ENCODE measurements at regions not wholly inside any gene's neighbourhood (a gene's known extent, or its start where the extent isn't known, plus 50 kb on each side); places are given as distances from the start of the nearest gene placed in this dataset.

GRCh38 chr15:93420050-93420452, 331.0 kb upstream of the RGMA start (continued):
- TF ChIP-seq, protein P1, sequence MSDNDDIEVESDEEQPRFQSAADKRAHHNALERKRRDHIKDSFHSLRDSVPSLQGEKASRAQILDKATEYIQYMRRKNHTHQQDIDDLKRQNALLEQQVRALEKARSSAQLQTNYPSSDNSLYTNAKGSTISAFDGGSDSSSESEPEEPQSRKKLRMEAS (IDR thresholded peaks at IDR 0.05; ENCODE audit: low read depth), result no peak
- TF ChIP-seq MEF2A (IDR thresholded peaks at IDR 0.05; ENCODE audit: borderline replicate concordance, low read depth) (no peak), SMC3 (IDR thresholded peaks at IDR 0.05; ENCODE audit: low read depth, low read length) (no peak), IRF3 (IDR thresholded peaks at IDR 0.05; ENCODE audit: low read depth, low read length) (no peak), FOXM1 (IDR thresholded peaks at IDR 0.05; ENCODE audit: low read depth) (no peak), YY1 (IDR thresholded peaks at IDR 0.05; ENCODE audit: low read depth) (no peak)

- no peak overlapping the region for H3K27ac ChIP-seq (ENCODE audit: low read depth in 2 of 2, low read length in 1 of 2)
- 24% methylated on average over 6 of the region's 6 CpGs for WGBS (ENCODE audit: low lambda C conversion rate)
- H3K27me3 ChIP-seq (ENCODE audit: insufficient read depth), result no peaks in the 10 kb centered on the region
- H3K36me3 ChIP-seq (replicated peaks in 1 of 2; ENCODE audit: control insufficient read depth in 1 of 2, insufficient read depth in 2 of 2, low read length in 1 of 2), result no peaks in the 10 kb centered on the region
- no peaks in the 10 kb centered on the region for H3K4me1 ChIP-seq (ENCODE audit: control insufficient read depth in 1 of 2, insufficient read depth in 2 of 2, low read depth in 1 of 2, low read length in 1 of 2)
- POLR2A ChIA-PET, result no interaction called here
- H3K9me2 ChIP-seq, result no peaks in the 10 kb centered on the region
- H3K4me2 ChIP-seq, result no peak overlapping the region
- no peak overlapping the region for H3K4me3 ChIP-seq (ENCODE audit: low read depth in 2 of 2, low read length in 1 of 2)
- no peak overlapping the region for H3K9ac ChIP-seq
- no peak for DNase-seq
- CTCF ChIA-PET, result no interaction called here
- no peaks in the 10 kb centered on the region for H3F3A ChIP-seq (replicated peaks; ENCODE audit: insufficient read depth)
- H3K9me3 ChIP-seq, result no peaks in the 10 kb centered on the region
- no peaks in the 10 kb centered on the region for H4K20me1 ChIP-seq (ENCODE audit: insufficient read depth)
- H2AFZ ChIP-seq (ENCODE audit: low read depth), result no peak overlapping the region
- no peak for TF ChIP-seq REST (IDR thresholded peaks at IDR 0.05; ENCODE audit: low read depth, low read length)
- no peaks in the 10 kb centered on the region for H3K79me2 ChIP-seq (ENCODE audit: insufficient read depth)
Measured at GRCh38 chr15:93418566-93418965, 329.6 kb upstream of the RGMA start.

DNA sequence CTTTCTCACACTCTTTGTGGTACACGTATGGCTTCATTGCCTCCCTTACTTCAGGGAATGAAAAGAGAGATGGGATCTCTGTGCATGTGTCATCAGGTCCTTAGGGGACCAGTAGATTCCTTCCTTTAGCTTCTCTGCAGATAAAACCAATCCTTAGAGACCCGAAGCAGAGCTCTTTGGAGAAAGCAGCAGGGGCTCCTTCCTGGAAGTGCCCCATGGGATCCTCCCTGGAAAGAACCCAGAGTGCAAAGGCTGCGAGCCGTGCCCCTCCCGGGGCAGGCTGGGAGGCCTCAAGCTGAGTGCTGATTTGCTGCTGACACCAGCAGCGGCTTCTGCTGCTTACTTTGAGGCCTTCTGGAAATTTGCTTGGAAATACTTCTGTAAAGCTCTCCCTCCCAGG, 328.6 kb upstream of the RGMA start:
- H3K36me3 ChIP-seq (replicated peaks in 1 of 2; ENCODE audit: control insufficient read depth in 1 of 2, insufficient read depth in 2 of 2, low read length in 1 of 2), result no peaks in the 10 kb centered on the region
- H3K27me3 ChIP-seq (ENCODE audit: insufficient read depth), result no peaks in the 10 kb centered on the region
- 19% methylated on average over 3 of the region's 6 CpGs for WGBS (ENCODE audit: low lambda C conversion rate)
- POLR2A ChIA-PET, result interaction anchor here (0.6 kb wide), 1 partner anchor 84 kb away, joined by 3 read pairs; no protein-coding TSS in a partner anchor
- H3K4me2 ChIP-seq, result no peak overlapping the region
- no peak overlapping the region for H2AFZ ChIP-seq (ENCODE audit: low read depth)
- CTCF ChIA-PET, result interaction anchor here (0.7 kb wide), 1 partner anchor 11 kb away, joined by 3 read pairs; no protein-coding TSS in a partner anchor
- H3K9ac ChIP-seq, result no peak overlapping the region
- H3K27ac ChIP-seq (ENCODE audit: low read depth in 2 of 2, low read length in 1 of 2), result no peak overlapping the region
- no peaks in the 10 kb centered on the region for H3K9me2 ChIP-seq
- H3K4me1 ChIP-seq (ENCODE audit: control insufficient read depth in 1 of 2, insufficient read depth in 2 of 2, low read depth in 1 of 2, low read length in 1 of 2), result no peaks in the 10 kb centered on the region
- no peaks in the 10 kb centered on the region for H4K20me1 ChIP-seq (ENCODE audit: insufficient read depth)
- no peak for DNase-seq
- H3K79me2 ChIP-seq (ENCODE audit: insufficient read depth), result no peaks in the 10 kb centered on the region
- no peaks in the 10 kb centered on the region for H3K9me3 ChIP-seq
- H3F3A ChIP-seq (replicated peaks; ENCODE audit: insufficient read depth), result no peaks in the 10 kb centered on the region
- TF ChIP-seq CHD2 (IDR thresholded peaks at IDR 0.05; ENCODE audit: low read length, partially characterized antibody) (no peak), RXRA (IDR thresholded peaks at IDR 0.05; ENCODE audit: borderline replicate concordance, low read depth) (no peak), JUND (IDR thresholded peaks at IDR 0.05) (no peak), GATA2 (CRISPR knock-in tag; IDR thresholded peaks at IDR 0.05) (no peak), EZH2phosphoT487 (IDR thresholded peaks at IDR 0.05; ENCODE audit: borderline replicate concordance, low read depth) (no peak), NFIC (IDR thresholded peaks at IDR 0.05; ENCODE audit: borderline replicate concordance) (no peak), MXI1 (IDR thresholded peaks at IDR 0.05; ENCODE audit: low read depth, low read length) (no peak)
- no peak overlapping the region for H3K4me3 ChIP-seq (ENCODE audit: low read depth in 2 of 2, low read length in 1 of 2)

All from SK-N-SH (cell line).